ENCODE measurements at regions not wholly inside any gene's neighbourhood (a gene's known extent, or its start where the extent isn't known, plus 50 kb on each side); places are given as distances from the start of the nearest gene placed in this dataset.

GRCh38 chr5:120260651-120261050, 203.4 kb upstream of the PRR16 start:
- TF ChIP-seq CTCF (conservative IDR thresholded peaks at IDR 0.05) (no peak), ZFX (IDR thresholded peaks at IDR 0.05) (no peak)
- H3K27ac ChIP-seq, result no peak overlapping the region

GRCh38 chr5:120270498-120270897, 193.6 kb upstream of the PRR16 start:
- no peak for TF ChIP-seq CTCF (conservative IDR thresholded peaks at IDR 0.05)
- TF ChIP-seq ZFX (IDR thresholded peaks at IDR 0.05), result no peak
- no peak overlapping the region for H3K27ac ChIP-seq

DNA sequence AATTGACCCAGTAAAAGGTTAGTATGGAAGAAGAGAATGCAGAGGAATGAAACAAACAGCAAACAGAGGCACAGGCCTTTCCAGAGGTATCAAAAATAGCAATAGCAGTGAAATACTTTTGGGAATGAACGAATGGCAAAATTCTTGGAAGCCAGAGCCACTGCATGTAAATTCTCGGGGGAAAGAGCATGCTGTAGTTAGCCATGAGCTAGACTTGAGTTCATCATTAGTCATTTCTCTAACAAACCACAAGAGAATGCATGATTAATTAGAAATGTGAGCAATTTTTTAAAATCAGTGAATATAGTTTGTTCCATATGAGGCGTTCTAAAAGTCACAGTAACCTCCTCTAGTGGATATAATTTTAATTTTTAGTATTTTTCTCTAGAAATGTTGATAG, 170.3 kb upstream of the PRR16 start:
- no peak for TF ChIP-seq CTCF (conservative IDR thresholded peaks at IDR 0.05)
- no peak for TF ChIP-seq ZFX (IDR thresholded peaks at IDR 0.05)
- no peak overlapping the region for H3K27ac ChIP-seq

DNA sequence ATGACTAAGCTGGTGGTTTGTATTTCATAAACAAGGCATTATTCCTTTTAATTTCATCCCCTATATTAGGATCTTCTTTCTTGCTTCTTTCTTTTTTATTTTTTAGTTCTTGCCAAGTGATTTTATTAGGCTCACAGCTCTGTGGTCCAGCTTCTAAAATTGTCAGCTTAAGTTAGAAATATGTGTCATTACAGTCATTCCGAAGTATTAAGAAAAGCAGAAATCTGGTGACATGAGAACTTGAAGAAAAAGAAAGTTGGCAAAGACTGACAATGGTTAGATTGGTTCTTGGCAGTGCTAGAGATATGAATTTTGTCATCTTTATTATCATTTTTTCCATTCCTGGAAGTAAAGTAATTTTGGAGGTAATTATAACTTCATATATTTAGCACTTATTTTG, 166.5 kb upstream of the PRR16 start:
- TF ChIP-seq ZFX (IDR thresholded peaks at IDR 0.05), result no peak
- TF ChIP-seq CTCF (conservative IDR thresholded peaks at IDR 0.05), result no peak
- H3K27ac ChIP-seq, result no peak overlapping the region

DNA sequence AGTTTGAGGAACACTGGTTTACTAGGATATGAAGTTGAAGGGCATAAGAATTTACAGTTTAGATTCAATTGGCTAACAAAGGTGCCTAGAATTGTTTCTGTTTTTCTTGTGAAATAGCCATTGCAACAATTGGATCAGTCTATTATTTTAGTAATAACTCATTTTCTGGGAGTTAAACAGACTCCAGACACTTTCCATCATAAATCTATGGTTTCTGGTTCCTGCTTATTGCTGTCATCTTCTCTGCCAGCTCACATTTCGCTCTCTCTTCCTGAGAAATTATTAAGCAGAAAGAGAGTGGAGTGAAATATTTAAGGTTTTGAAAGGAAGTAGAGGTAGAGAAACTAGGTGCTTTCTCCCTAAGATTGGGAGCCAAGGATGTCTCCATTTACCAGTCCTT, 165.1 kb upstream of the PRR16 start:
- no peak for TF ChIP-seq ZFX (IDR thresholded peaks at IDR 0.05)
- TF ChIP-seq CTCF (conservative IDR thresholded peaks at IDR 0.05), result no peak
- H3K27ac ChIP-seq, result no peak overlapping the region

- no peak overlapping the region for H3K27ac ChIP-seq
- no peak for TF ChIP-seq CTCF (conservative IDR thresholded peaks at IDR 0.05)
- TF ChIP-seq ZFX (IDR thresholded peaks at IDR 0.05), result no peak
Measured at GRCh38 chr5:120304663-120305062, 159.4 kb upstream of the PRR16 start.

DNA sequence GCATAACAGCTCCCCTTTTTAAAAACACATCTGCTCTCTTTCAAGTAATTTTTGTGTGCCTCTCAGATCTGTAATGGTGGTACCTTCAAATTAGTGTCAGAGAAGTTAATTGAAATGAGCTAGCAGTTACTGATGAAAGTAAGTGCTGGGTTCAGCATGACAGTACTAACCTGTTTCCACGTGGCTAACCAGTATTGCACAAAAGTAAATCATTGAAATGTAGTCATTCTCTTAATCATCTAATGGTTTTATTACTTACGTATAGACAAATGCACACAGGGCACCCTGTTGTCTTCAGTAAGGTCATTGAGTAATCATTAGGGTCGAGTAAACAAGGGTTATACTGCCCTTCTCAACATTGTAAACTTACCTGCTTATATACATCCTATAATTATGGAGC, 157.8 kb upstream of the PRR16 start:
- H3K27ac ChIP-seq, result no peak overlapping the region
- TF ChIP-seq ZFX (IDR thresholded peaks at IDR 0.05) (no peak), CTCF (conservative IDR thresholded peaks at IDR 0.05) (no peak)

All from C4-2B (cell line).